GM03348 (cell line): ENCODE measurements at regions not wholly inside any gene's neighbourhood (a gene's known extent, or its start where the extent isn't known, plus 50 kb on each side); places are given as distances from the start of the nearest gene placed in this dataset.
"Not testable (repeated sequence)": the region's sequence is repeated elsewhere in the genome, so short reads cannot be mapped to it uniquely, and the experiment has no call there.

Experiments used
- DNase-seq: peaks from one replicate; pipeline ENCODE4 v3.0.0; 2012; ENCODE audit warnings: low spot score

GRCh38 chr3:8143186-8143585, 358.4 kb upstream of the LMCD1 start:
- no peak for DNase-seq

GRCh38 chr3:8145661-8146060, 356.0 kb upstream of the LMCD1 start:
- no peak for DNase-seq

- DNase-seq, result peak; percentile 48
Observed at GRCh38 chr3:8147711-8148110, 353.9 kb upstream of the LMCD1 start.

- no peak for DNase-seq
Observed at GRCh38 chr3:8152821-8153418, 348.7 kb upstream of the LMCD1 start.

- no peak for DNase-seq
Observed at GRCh38 chr3:8153800-8154199, 347.8 kb upstream of the LMCD1 start.

- DNase-seq, result no peak
Observed at GRCh38 chr3:8154617-8155016, 347.0 kb upstream of the LMCD1 start.

GRCh38 chr3:8156138-8156537, 345.5 kb upstream of the LMCD1 start:
- no peak for DNase-seq

- no peak for DNase-seq
Observed at GRCh38 chr3:8156831-8157230, 344.8 kb upstream of the LMCD1 start.

GRCh38 chr3:8157640-8158039, 344.0 kb upstream of the LMCD1 start:
- no peak for DNase-seq

GRCh38 chr3:8164145-8164544, 337.5 kb upstream of the LMCD1 start:
- DNase-seq, result no peak

GRCh38 chr3:8166014-8166413, 335.6 kb upstream of the LMCD1 start:
- no peak for DNase-seq

GRCh38 chr3:8170971-8171508, 330.6 kb upstream of the LMCD1 start:
- DNase-seq, result no peak

- no peak for DNase-seq
Observed at GRCh38 chr3:8173892-8174291, 327.7 kb upstream of the LMCD1 start.

- DNase-seq, result not testable (repeated sequence)
Observed at GRCh38 chr3:8176759-8177483, 324.7 kb upstream of the LMCD1 start.

- not testable (repeated sequence) for DNase-seq
Observed at GRCh38 chr3:8178516-8178915, 323.1 kb upstream of the LMCD1 start.

GRCh38 chr3:8182904-8183303, 318.7 kb upstream of the LMCD1 start:
- DNase-seq, result no peak

- DNase-seq, result no peak
Observed at GRCh38 chr3:8183627-8184026, 318.0 kb upstream of the LMCD1 start.

- no peak for DNase-seq
Observed at GRCh38 chr3:8186213-8186612, 315.4 kb upstream of the LMCD1 start.

- DNase-seq, result no peak
Observed at GRCh38 chr3:8187996-8188395, 313.6 kb upstream of the LMCD1 start.

GRCh38 chr3:8189051-8189450, 312.6 kb upstream of the LMCD1 start:
- no peak for DNase-seq

- DNase-seq, result no peak
Observed at GRCh38 chr3:8191406-8191805, 310.2 kb upstream of the LMCD1 start.

GRCh38 chr3:8197384-8197783, 304.2 kb upstream of the LMCD1 start:
- no peak for DNase-seq

- DNase-seq, result no peak
Observed at GRCh38 chr3:8198605-8199004, 303.0 kb upstream of the LMCD1 start.

GRCh38 chr3:8200996-8201395, 300.6 kb upstream of the LMCD1 start:
- DNase-seq, result no peak
